HG03442 (cell line): ENCODE measurements at regions not wholly inside any gene's neighbourhood (a gene's known extent, or its start where the extent isn't known, plus 50 kb on each side); places are given as distances from the start of the nearest gene placed in this dataset.
"Not testable (repeated sequence)": the region's sequence is repeated elsewhere in the genome, so short reads cannot be mapped to it uniquely, and the experiment has no call there.

ENCODE experiments used
- ATAC-seq: cut with Tn5 transposase; IDR thresholded peaks from one replicate; pipeline ENCODE4 v1.9.1; 2021; ENCODE audit warnings: mild to moderate bottlenecking, moderate library complexity; ENCODE audit not compliant: unreplicated experiment

DNA sequence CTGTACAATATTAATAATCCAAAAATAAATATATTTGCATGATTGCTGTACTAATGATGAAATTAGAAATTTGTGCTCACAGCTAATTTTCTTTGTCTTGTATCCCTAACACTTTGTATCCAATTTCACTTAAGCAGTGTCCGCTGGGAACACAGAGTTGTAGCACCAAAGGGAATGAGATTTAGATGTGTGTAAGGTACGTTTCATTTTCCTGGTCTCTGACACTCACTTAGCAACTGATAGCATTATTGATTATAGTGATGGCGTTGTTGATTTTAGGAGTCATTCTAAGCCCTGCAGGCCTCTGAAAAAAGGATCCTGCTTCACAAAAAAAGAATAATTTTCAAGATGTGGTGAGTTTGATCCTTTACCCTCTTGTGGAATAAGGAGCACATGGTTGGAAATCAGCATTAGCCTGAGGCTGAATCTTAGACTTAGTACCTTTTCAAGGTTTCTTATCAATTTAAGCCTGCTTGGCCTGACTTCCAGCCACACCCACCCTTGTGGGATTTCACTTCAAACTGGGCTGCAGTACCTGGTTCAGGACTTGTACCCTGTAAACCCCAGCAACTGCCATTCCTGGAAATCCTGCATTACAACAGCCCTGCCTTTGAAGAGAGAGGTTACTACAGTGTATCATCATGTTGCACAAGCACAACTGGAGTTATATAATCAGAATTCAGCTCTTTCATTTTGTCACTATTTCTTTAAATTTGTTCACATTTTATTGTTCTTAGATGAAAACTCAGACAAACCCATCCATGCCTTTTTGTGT lies 116.2 kb downstream of the RND3 start:
- ATAC-seq: no peak

DNA sequence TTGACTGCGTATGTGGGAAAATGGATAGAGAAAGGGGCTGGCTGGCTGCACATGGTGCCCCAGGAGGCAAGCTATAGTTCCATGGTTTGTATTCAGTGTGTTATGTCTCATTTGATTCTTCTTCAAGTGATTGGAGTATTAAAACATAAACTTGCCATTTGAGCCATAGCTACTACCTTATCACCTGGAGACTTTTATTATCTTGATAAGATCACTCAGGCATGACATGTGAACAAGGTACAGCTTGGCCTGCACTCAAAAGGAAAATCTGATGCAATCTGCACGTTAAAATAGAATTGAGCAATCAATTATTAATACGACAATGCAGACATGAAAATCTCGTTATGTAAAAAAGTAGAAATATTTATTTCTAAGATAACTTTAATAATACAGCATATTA lies 116.9 kb downstream of the RND3 start:
- no peak for ATAC-seq

DNA sequence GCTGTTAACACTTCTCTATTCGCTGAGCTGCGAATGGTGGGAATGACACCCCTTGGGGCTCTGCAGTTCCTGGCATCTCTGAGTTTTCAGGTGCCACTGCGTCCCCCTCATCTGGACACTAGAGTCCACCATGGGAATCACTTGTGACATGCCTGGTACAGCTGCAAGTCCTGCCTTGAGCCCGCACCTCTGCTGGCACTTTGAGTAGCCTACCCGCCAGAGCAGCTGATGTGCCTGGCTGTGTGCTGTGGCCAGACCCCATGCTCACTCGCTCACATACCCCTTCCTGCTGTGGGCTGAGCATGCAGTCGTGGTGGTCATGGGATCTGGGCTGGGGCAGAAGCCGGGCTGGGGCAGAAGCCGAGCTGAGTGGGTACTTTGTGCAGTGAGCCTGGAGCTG lies 117.6 kb downstream of the RND3 start:
- no peak for ATAC-seq

DNA sequence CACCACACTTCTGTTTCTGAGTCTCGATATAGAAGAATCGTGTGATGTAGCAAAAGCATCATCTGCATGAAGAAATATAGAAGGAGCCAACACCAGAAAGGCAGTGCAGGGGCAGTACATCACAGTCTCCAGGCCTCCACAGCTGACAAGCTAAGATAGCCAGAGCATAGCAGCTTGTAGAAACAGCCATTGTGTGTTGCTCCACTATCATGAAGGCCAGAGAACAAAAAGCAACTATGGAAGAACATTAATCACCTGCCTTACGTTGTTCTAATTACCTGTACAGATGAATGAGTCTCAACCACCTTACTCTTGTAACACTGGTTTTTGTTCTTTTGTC lies 129.0 kb downstream of the RND3 start:
- no peak for ATAC-seq

DNA sequence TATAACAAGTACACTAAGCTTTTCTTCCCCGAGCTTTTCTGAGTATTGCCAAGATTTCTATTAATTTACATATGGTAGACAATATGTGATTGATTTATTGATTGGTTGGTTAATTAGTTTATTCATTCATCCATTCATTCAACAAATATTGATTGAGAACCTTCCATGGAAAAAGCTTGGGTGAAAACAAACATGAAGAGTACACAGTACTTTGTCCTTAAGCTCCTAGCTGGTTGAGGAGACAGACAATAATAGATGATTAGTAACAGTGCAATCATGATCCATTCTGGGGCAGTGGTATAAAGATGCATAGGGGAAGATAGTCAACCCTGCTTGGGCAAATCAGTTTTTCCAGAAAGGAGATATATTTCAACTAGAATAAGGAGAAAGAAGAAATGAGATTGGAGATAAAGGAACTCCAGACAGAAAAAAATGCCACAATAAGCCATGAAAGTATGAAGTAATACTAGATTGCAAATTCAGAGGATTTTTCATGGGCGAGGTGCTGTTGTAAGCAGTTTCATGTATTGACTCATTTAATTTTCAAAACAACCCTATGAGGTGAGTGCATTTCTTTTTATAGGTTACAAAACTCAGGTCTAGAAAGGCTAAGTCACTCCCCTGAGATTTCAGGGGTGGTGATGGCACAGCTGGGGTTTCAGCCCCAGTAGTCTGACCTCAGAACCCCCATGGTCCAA lies 129.5 kb downstream of the RND3 start:
- peak; percentile 88 for ATAC-seq

DNA sequence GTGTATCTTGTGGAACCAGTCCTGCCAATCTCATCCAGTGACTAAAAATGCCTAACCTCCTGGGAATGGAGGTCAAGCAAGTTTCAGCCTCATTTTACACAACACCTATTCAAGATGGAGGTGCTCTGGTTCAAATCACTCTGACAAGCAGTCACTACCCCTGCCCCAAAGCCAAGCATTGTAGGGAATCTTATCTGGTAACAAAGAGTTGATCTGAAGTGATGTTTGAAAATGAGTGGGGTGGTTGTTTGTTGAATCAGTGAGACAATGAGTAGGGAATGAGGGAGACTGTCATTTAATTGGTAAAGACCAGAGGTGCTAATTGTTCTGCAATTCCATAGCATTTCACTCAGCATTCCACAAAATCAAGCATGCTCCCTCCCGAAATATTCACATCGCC lies 132.0 kb downstream of the RND3 start:
- no peak for ATAC-seq

DNA sequence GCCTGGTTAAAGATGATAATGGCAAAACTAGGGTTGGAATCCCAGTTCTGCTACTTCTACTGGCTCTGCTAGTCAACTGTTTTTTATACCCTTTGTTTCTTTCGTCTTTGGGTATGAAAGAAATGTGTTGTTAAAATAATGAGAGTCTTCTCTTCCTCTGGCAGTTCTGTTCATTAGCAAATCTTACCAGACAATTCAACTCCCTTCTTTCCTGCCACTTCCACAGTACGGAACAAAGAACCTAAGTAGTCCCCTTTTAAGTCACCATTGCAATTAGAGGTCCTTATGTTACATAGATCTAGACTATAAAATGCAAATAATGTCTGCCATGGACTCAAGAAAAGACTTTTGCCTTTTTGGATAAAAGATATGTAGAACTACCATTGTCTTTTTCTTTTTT lies 134.1 kb downstream of the RND3 start:
- no peak for ATAC-seq

DNA sequence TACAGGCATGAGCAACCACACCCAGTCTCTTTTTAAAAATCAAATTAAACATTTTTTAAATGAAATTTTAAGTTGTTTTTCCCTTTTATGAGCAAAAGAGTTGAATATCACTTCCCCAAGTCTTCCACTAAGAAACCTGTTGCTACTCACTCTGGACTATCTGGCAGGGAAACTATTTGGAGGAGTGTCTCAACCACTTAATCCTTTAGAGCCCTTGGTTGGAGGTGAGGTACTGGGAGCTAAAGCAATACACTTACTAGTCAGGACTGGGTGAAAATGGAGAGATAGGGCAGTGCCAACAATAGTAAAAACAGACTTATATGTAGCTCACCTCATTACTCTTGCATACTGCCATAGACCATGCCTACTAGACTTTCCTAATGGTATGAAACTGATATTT lies 135.5 kb downstream of the RND3 start:
- no peak for ATAC-seq

DNA sequence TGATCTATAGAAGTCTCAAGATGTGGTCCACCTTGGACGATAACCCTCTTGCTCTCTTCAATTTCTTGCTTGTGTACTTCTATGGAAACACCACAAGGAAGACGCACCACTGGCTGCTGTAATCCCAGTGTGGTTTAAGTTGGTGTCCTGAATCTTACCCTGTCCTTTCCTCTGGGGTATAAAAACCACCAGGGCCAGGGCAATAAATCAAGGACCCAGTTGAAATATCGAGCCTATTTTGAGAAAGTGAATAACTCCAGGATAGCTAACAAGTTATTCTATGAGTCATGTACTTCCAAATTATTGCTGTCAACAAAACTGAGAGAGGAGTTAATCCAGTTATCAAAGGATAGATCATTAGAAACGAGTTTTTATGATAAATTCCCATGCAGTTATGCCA lies 137.0 kb downstream of the RND3 start:
- ATAC-seq: no peak

DNA sequence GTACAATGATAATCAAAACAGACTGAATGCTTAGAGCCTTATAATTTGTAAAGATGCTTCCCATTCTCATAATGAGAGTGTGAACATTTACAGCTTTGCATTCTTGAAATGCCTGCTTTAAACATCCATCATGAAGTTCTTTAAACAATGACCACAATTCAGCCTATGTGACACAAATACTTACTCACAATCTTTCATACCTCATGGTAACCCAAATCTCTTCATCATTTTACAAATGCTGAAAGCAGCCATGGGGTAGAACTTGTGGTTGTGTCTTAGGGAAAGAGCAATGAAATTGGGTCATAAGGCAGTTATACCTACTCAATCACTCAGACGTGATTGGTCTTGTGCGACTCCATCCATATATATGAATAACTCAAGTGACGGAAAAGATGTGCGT lies 140.7 kb downstream of the RND3 start:
- no peak for ATAC-seq

DNA sequence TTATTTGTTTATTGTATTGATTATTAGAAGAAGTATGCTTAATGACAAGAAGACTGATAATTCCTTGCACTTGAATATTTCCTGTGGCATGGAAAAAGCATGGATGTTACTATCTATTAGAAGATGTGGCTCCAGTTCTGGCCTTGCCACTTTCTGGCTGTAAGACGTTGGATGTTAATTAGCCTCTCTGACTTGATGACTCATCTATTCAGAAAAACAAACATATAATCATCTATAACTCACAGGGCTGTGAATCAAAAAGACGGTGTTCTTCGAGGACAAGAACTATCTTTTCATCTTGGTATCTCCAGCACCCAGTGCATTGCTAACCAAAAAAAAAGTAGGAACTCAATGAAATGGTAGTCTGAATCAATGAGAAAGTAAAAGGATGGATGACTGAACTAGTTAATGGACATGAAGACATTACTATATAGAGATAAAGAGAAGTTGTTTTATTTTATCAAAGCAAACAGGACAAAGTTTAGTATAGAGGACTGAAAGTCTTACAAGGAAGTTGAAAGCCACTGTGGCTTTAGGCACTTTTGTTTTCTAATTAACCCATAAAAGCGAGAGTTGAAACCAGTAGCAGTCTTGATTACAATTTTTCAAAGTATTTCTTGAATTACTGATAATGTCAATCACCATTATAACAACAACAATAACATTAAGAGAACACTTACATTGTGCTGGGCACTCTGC lies 145.3 kb downstream of the RND3 start:
- no peak for ATAC-seq

DNA sequence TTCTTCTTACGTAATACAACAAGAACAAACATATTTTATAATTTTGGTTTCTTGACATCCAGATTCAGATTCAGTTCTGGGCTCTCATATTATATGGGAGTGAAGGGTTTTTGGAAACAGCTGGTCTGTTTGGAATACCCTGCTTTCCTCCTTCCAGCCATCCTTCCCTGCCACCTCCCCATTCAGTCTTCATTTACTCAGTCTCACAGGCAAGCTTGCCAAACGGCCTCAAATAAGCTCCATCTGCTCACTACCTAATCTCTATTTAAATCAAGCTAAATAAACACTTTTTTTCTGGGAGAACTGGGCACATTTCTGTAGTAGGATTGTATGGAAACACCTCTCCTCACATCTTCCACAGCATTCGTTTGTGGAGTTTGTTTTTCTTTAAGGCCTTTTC lies 147.5 kb downstream of the RND3 start:
- ATAC-seq: no peak

DNA sequence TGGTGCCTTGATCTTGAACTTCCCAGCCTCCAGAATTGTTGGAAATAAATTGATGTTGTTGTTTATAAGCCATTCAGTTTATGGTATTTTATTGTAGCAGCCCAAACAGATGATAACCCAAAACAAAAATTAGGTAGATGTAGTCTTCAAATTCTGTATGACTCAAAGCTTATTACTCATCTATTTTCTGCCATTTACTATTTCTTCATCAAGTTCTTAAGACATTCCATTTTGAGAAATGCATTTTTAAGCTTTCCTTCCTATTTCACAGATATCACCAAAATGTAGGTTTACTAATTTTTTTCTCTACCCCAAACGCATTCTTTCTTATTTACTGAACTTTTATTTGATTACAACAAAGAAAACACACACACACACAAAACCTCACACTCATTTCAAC lies 148.2 kb downstream of the RND3 start:
- ATAC-seq: no peak

DNA sequence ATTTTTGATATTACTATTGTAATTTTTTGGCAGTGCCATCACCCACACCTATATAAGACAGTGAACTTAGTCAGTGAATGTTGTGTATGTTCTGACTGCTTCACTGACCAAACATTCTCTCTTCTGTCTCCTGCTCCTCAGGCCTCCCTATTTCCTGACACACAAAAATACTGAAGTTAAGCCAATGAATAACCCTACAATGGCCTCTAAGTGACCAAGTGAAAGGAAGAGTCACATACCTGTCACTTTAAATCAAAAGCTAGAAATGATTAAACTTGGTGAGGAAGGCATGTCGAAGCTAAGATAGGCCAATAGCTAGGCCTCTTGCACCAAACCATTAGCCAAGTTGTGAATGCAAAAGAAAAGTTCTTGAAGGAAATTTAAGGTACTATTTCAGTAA lies 151.9 kb downstream of the RND3 start:
- no peak for ATAC-seq

DNA sequence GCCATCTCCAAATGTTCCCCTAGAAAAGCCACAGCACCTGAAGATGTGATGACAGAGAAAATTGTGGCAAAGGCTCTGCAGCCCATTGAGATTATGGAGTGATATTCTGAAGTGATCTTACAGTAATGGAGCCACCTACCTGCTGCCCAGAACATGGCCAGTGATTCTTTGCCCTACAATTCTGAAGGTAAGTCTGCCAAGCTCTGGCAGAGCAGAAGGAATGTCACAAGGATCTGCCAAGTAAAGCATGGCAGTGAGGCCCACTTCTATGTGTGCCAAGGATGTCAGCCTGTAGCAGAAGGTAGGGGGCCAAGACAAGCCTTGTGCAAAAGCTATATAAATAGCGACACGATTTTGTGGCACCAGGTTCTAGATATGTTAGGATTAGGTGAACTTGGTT lies 155.1 kb downstream of the RND3 start:
- no peak for ATAC-seq

DNA sequence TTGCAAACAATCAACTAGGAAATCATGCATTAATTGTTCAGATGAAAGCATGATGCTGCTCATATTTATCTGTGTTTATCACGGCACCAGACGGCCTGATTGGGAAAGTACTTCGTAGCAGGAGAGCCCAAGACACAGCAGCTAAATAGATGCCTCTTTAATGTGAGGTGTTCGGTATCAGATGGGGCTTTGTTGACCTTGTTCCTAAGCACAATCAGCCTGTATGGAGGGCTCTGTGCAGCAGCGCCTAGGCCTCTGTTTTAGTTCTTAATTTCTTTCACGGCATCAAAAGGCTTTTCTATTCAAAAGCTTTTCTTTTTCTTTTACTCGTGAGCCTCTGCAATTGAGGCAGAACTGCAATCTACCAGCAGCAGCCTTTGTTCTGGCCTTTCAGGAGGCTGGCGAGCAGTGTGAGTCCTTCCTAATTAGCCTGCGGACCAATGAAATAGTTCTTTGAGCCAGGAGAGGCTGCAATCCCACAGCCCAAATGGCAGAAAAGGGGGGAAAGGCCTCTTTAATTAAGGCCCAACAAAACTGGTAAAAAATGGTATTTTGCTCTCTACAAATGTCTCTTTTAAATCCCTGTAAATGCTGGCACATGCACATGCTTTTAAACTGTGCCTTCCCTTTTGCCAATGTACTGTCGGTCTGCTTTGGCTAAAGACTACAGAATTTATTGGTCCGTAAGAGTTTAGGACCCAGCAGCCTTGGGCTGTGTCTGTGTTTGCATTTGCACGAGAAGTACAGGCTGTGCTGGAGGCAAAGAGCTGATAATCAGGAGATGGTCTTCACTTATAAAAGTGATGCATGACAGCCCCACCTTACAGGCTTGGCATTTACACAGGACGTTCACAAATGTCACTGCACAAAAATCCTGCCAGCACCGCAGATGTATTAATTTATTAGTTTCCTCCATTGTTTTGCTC lies 159.6 kb downstream of the RND3 start:
- ATAC-seq: no peak

DNA sequence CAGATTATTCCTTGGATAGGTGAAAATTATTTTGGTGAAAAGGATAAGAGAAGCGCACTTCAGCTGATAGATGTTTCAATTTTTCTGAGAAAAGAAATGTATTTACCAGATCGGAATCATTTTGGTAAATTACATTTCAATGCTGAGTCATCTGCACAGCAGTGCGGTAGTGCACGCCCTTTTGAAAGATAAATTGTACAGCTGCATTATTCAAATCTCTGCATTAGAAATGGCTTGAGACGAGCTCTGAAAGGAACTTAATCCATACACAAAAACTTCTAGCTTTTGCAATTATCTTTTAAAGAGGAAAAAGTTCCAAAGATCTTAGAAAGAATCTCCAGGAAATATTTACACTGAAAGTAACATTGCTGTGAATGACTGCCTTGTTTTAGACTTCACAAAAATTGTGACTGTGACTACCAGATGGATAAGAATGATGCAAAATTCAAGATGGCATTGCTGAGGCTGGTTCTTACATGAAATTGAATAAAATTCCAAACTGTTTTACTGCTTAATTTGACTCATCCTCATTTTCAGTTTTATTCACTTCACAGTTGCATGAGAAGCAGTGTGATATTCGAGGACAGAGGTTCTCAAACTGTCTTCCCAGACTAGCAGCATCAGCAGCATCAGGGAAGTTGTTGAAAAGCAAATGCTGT lies 161.7 kb downstream of the RND3 start:
- no peak for ATAC-seq

DNA sequence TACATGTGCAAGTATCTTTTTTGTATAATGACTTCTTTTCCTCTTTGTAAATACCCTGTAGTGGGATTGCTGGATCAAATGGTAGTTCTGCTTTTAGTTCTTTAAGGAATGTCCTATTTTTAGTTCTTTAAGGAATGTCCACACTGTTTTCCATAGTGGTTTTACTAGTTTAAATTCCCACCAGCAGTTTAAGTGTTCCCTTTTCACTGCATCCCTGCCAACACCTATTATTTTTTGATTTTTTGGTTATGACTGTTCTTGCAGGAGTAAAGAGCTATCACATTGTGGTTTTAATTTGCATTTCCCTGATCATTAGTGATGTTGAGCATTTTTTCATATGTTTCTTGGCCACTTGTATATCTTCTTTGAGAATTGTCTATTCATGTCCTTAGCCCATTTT lies 164.4 kb downstream of the RND3 start:
- ATAC-seq: not testable (repeated sequence)

DNA sequence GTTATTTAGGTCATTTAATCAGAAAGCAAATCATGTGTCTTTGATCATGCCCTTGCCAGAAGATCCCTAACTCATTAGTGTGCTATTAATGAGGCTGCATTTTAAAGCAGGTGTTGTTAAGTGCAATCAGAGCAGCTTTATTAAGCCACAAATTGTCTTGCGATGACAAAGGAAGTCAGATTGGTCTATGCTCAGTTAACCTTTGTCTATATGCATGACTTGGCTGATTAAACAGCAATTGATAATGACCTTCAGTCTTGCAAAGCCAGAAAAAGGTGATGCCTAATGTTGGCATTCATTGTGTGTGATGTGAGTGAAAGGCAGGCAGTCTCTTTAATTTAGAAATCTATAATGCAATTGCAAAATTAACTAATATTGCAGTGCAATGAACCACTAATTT lies 166.9 kb downstream of the RND3 start:
- ATAC-seq: no peak

DNA sequence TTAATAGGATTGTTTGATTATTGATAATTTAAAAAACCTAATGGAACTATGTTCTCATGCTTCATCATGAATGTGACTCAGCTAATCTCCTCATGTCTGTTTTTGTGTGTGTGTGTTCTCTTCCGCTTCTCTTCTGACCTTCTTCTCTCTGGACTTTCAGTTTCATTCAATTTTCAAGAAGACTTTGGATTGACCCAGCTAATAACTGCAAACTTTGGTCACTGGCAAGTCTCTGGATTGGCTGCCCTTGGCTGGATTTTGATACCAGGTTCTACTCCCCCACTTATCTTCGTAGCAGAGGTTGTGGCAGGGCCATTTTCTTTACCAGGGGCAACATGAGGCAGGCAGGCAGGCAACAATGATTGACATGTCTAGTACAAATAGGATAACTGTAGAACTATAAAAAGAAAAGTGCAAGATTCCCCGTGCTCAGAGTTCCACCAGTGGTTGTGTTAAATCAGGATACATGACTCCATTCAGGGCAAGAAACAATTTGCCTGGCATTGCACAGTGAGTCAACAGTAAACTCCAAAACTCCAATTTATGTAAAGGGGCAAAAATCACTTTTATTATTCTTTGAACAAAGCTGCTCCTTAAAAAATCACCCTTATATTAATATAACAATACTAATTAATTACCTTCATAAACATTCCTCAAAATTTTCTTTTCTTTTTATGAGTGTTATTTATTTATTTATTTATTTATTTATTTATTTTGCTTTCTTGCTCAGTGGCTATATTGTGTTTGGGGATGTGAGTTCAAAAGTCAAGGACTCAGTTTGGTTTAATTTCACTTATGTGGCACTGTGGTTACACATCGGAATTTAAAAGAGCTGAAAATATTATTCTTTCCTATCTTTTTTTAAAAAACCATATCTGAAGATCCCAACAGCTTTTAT lies 167.6 kb downstream of the RND3 start:
- ATAC-seq: no peak
